Esophagus muscularis mucosa (tissue), 4 donors: ENCODE measurements at regions not wholly inside any gene's neighbourhood (a gene's known extent, or its start where the extent isn't known, plus 50 kb on each side); places are given as distances from the start of the nearest gene placed in this dataset.

Experiments used
- CTCF ChIP-seq, 3 experiments: fragments of 200-600 bp in 2 of 3; fragments of 450-650 bp in 1 of 3; sonication (generic) in 2 of 3; IDR thresholded peaks; one replicate each; pipeline ENCODE4 v1.5.1; 2017 to 2019; ENCODE audit warnings: antibody characterized with exemption in 3 of 3, mild to moderate bottlenecking in 2 of 3, moderate library complexity in 1 of 3
- EP300 ChIP-seq: sonication (generic); formaldehyde crosslinking; IDR thresholded peaks from one replicate; pipeline ENCODE4 v1.6.1; 2017; ENCODE audit warnings: antibody characterized with exemption
- POLR2A ChIP-seq: fragments of 450-650 bp; IDR thresholded peaks from one replicate; pipeline ENCODE4 v1.6.1; 2017; ENCODE audit warnings: antibody characterized with exemption, moderate library complexity, mild to moderate bottlenecking, low read depth
- POLR2AphosphoS5 ChIP-seq, 2 donors: sonication (generic); formaldehyde crosslinking; IDR thresholded peaks; one replicate each; pipeline ENCODE4 v1.6.1; 2017; ENCODE audit warnings: antibody characterized with exemption in 2 of 2

- TF ChIP-seq POLR2A (no peak), CTCF (IDR thresholded peaks at IDR 0.05) (no peak), EP300 (no peak), POLR2AphosphoS5 (IDR thresholded peaks at IDR 0.05) (no peak)
These were observed 144.0 kb upstream of the VRK2 start for GRCh38 chr2:57902578-57902977.
